Nephron (organoid): ENCODE measurements at regions not wholly inside any gene's neighbourhood (a gene's known extent, or its start where the extent isn't known, plus 50 kb on each side); places are given as distances from the start of the nearest gene placed in this dataset.
"Not testable (repeated sequence)": the region's sequence is repeated elsewhere in the genome, so short reads cannot be mapped to it uniquely, and the experiment has no call there.

ENCODE experiments used
- H3K27ac Mint-ChIP-seq, 3 experiments: 2 replicates each; pipeline ENCODE4 v1.8.0; 2020; ENCODE audit warnings: mixed read lengths in 3 of 3, mild to moderate bottlenecking in 2 of 3, moderate library complexity in 1 of 3
- H3K27me3 Mint-ChIP-seq: 2 replicates; pipeline ENCODE4 v1.8.0; 2021; ENCODE audit warnings: low read depth, mild to moderate bottlenecking, moderate library complexity, mixed read lengths
- H3K36me3 Mint-ChIP-seq: 2 replicates; pipeline ENCODE4 v1.8.0; 2020; ENCODE audit warnings: low read depth, mixed read lengths
- H3K4me1 Mint-ChIP-seq: 2 replicates; pipeline ENCODE4 v1.8.0; 2020; ENCODE audit warnings: mixed read lengths
- H3K4me3 Mint-ChIP-seq, 3 experiments: 2 replicates each; pipeline ENCODE4 v1.8.0; 2020; ENCODE audit warnings: mild to moderate bottlenecking in 3 of 3, mixed read lengths in 3 of 3, moderate library complexity in 2 of 3
- H3K9me3 Mint-ChIP-seq: 2 replicates; pipeline ENCODE4 v1.8.0; 2020; ENCODE audit warnings: mixed read lengths
- CTCF ChIP-seq, 3 experiments: fragments of 200-600 bp; sonication (generic); IDR thresholded peaks; one replicate each; pipeline ENCODE4 v1.5.0; 2021; ENCODE audit warnings: antibody characterized with exemption in 3 of 3; ENCODE audit not compliant: unreplicated experiment in 3 of 3

- H3K27ac Mint-ChIP-seq, result no peak overlapping the region
- H3K27me3 Mint-ChIP-seq, result peaks cover 36% of the 10 kb centered on the region
- no peak for TF ChIP-seq CTCF (IDR thresholded peaks at IDR 0.05; ENCODE audit: unreplicated experiment in 3 of 3)
- peaks cover 9% of the 10 kb centered on the region for H3K9me3 Mint-ChIP-seq
- H3K4me3 Mint-ChIP-seq, result no peak overlapping the region
- no peaks in the 10 kb centered on the region for H3K4me1 Mint-ChIP-seq
- H3K36me3 Mint-ChIP-seq, result no peaks in the 10 kb centered on the region
Measured at GRCh38 chr15:26043018-26043417, 179.9 kb upstream of the ATP10A start.

GRCh38 chr15:26038693-26039092, 175.6 kb upstream of the ATP10A start:
- Mint-ChIP-seq H3K9me3 (peaks cover 9% of the 10 kb centered on the region), H3K4me1 (no peaks in the 10 kb centered on the region), H3K36me3 (no peaks in the 10 kb centered on the region), H3K4me3 (no peak overlapping the region), H3K27ac (no peak overlapping the region), H3K27me3 (peaks cover 29% of the 10 kb centered on the region)
- TF ChIP-seq CTCF (IDR thresholded peaks at IDR 0.05; ENCODE audit: unreplicated experiment in 3 of 3), result no peak

- H3K4me3 Mint-ChIP-seq, result no peak overlapping the region
- H3K27ac Mint-ChIP-seq, result no peak overlapping the region
- no peaks in the 10 kb centered on the region for H3K36me3 Mint-ChIP-seq
- no peak for TF ChIP-seq CTCF (IDR thresholded peaks at IDR 0.05; ENCODE audit: unreplicated experiment in 3 of 3)
- H3K9me3 Mint-ChIP-seq, result peaks cover 9% of the 10 kb centered on the region
- peaks cover 28% of the 10 kb centered on the region for H3K27me3 Mint-ChIP-seq
- H3K4me1 Mint-ChIP-seq, result no peaks in the 10 kb centered on the region
Measured at GRCh38 chr15:26037369-26037768, 174.2 kb upstream of the ATP10A start.

GRCh38 chr15:26033493-26033892, 170.4 kb upstream of the ATP10A start:
- H3K4me3 Mint-ChIP-seq, result no peak overlapping the region
- no peaks in the 10 kb centered on the region for H3K4me1 Mint-ChIP-seq
- no peaks in the 10 kb centered on the region for H3K36me3 Mint-ChIP-seq
- no peak overlapping the region for H3K27ac Mint-ChIP-seq
- no peak for TF ChIP-seq CTCF (IDR thresholded peaks at IDR 0.05; ENCODE audit: unreplicated experiment in 3 of 3)
- H3K9me3 Mint-ChIP-seq, result no peaks in the 10 kb centered on the region
- H3K27me3 Mint-ChIP-seq, result peaks cover 9% of the 10 kb centered on the region

GRCh38 chr15:26032162-26032846, 169.2 kb upstream of the ATP10A start:
- Mint-ChIP-seq H3K27me3 (peaks cover 5% of the 10 kb centered on the region), H3K4me3 (no peak overlapping the region)
- no peak for TF ChIP-seq CTCF (IDR thresholded peaks at IDR 0.05; ENCODE audit: unreplicated experiment in 3 of 3)

GRCh38 chr15:26029586-26029985, 166.5 kb upstream of the ATP10A start:
- not testable (repeated sequence) for H3K4me1 Mint-ChIP-seq, H3K27me3 Mint-ChIP-seq, H3K9me3 Mint-ChIP-seq, H3K4me3 Mint-ChIP-seq, H3K27ac Mint-ChIP-seq, H3K36me3 Mint-ChIP-seq

More at GRCh38 chr15:26032162-26032846, 169.2 kb upstream of the ATP10A start:
- Mint-ChIP-seq H3K27ac (no peak overlapping the region), H3K4me1 (no peaks in the 10 kb centered on the region), H3K9me3 (no peaks in the 10 kb centered on the region), H3K36me3 (no peaks in the 10 kb centered on the region)
